HuH-7.5 (cell line): ENCODE measurements at regions not wholly inside any gene's neighbourhood (a gene's known extent, or its start where the extent isn't known, plus 50 kb on each side); places are given as distances from the start of the nearest gene placed in this dataset.
"Not testable (repeated sequence)": the region's sequence is repeated elsewhere in the genome, so short reads cannot be mapped to it uniquely, and the experiment has no call there.

Experiments used
- DNase-seq: peaks from one replicate; pipeline ENCODE4 v3.0.0; 2011; ENCODE audit warnings: low spot score

- DNase-seq: no peak
These were observed 196.9 kb upstream of the ZNF184 start for GRCh38 chr6:27669624-27670301.

GRCh38 chr6:27669295-27669623, 196.4 kb upstream of the ZNF184 start:
- no peak for DNase-seq

GRCh38 chr6:27668442-27669294, 195.8 kb upstream of the ZNF184 start:
- DNase-seq: no peak

- no peak for DNase-seq
These were observed 194.9 kb upstream of the ZNF184 start for GRCh38 chr6:27667657-27668441.

GRCh38 chr6:27667016-27667656, 194.2 kb upstream of the ZNF184 start:
- DNase-seq: no peak

- no peak for DNase-seq
These were observed 189.9 kb upstream of the ZNF184 start for GRCh38 chr6:27662769-27663168.

GRCh38 chr6:27662212-27662611, 189.3 kb upstream of the ZNF184 start:
- not testable (repeated sequence) for DNase-seq

- DNase-seq: not testable (repeated sequence)
These were observed 180.4 kb upstream of the ZNF184 start for GRCh38 chr6:27653143-27653825.

- DNase-seq: no peak
These were observed 178.4 kb upstream of the ZNF184 start for GRCh38 chr6:27651371-27651732.

GRCh38 chr6:27650620-27651370, 177.9 kb upstream of the ZNF184 start:
- peak; percentile 51 for DNase-seq

- DNase-seq: no peak
These were observed 171.6 kb upstream of the ZNF184 start for GRCh38 chr6:27644528-27644927.

- DNase-seq: no peak
These were observed 170.0 kb upstream of the ZNF184 start for GRCh38 chr6:27642744-27643456.

- DNase-seq: not testable (repeated sequence)
These were observed 163.0 kb upstream of the ZNF184 start for GRCh38 chr6:27635886-27636285.

- not testable (repeated sequence) for DNase-seq
These were observed 160.3 kb upstream of the ZNF184 start for GRCh38 chr6:27633221-27633688.

GRCh38 chr6:27631609-27631916, 158.7 kb upstream of the ZNF184 start:
- DNase-seq: no peak

- DNase-seq: no peak
These were observed 158.1 kb upstream of the ZNF184 start for GRCh38 chr6:27630727-27631608.

- DNase-seq: no peak
These were observed 151.9 kb upstream of the ZNF184 start for GRCh38 chr6:27624694-27625262.

GRCh38 chr6:27623103-27623502, 150.2 kb upstream of the ZNF184 start:
- no peak for DNase-seq

- no peak for DNase-seq
These were observed 146.5 kb upstream of the ZNF184 start for GRCh38 chr6:27619436-27619835.
